ENCODE measurements at regions not wholly inside any gene's neighbourhood (a gene's known extent, or its start where the extent isn't known, plus 50 kb on each side); places are given as distances from the start of the nearest gene placed in this dataset.
"Not testable (repeated sequence)": the region's sequence is repeated elsewhere in the genome, so short reads cannot be mapped to it uniquely, and the experiment has no call there.

GRCh38 chr1:198848206-198848605 is 209.4 kb downstream of the PTPRC start:
- Histone ChIP-seq H3K4me1 (no peaks in the 10 kb centered on the region), H3K27me3 (no peaks in the 10 kb centered on the region), H3K9me3 (peaks cover 0 to 4% (median 0%) of the 10 kb centered on the region in 3 donors), H3K4me3 (no peak overlapping the region), H3K27ac (no peak overlapping the region), H3K36me3 (no peaks in the 10 kb centered on the region)
- WGBS, 2 donors, result 73 to 77% methylated on average over 1 of the region's 1 CpG
- DNase-seq, result no peak
- intact Hi-C loops (cut with DNase I), result no loop called here
- TF ChIP-seq CTCF (IDR thresholded peaks at IDR 0.05), result no peak
- TF ChIP-seq POLR2A (IDR thresholded peaks at IDR 0.05), result no peak

- H3K36me3 ChIP-seq, result no peaks in the 10 kb centered on the region
- TF ChIP-seq POLR2A (IDR thresholded peaks at IDR 0.05), result no peak
- no peak for TF ChIP-seq CTCF (IDR thresholded peaks at IDR 0.05)
- intact Hi-C loops (cut with DNase I), result no loop called here
- no peaks in the 10 kb centered on the region for H3K27me3 ChIP-seq
- WGBS, 2 donors, result 29 to 77% methylated on average over 1 of the region's 1 CpG
- no peak overlapping the region for H3K27ac ChIP-seq
- H3K4me3 ChIP-seq, result no peak overlapping the region
- DNase-seq, result no peak
- no peaks in the 10 kb centered on the region for H3K9me3 ChIP-seq
- H3K4me1 ChIP-seq, result no peaks in the 10 kb centered on the region
Measured at GRCh38 chr1:198848649-198849048, 209.8 kb downstream of the PTPRC start.

GRCh38 chr1:198849093-198849492 is 210.3 kb downstream of the PTPRC start:
- no peaks in the 10 kb centered on the region for H3K9me3 ChIP-seq
- intact Hi-C loops (cut with DNase I), result no loop called here
- no peak for DNase-seq
- H3K4me1 ChIP-seq, result no peaks in the 10 kb centered on the region
- H3K27ac ChIP-seq, result no peak overlapping the region
- H3K27me3 ChIP-seq, result no peaks in the 10 kb centered on the region
- no peak for TF ChIP-seq CTCF (IDR thresholded peaks at IDR 0.05)
- TF ChIP-seq POLR2A (IDR thresholded peaks at IDR 0.05), result no peak
- H3K36me3 ChIP-seq, result no peaks in the 10 kb centered on the region
- no peak overlapping the region for H3K4me3 ChIP-seq
- 84 to 87% methylated on average over 2 of the region's 2 CpGs for WGBS, 2 donors

- Histone ChIP-seq H3K4me1 (no peaks in the 10 kb centered on the region), H3K4me3 (no peak overlapping the region), H3K36me3 (no peaks in the 10 kb centered on the region), H3K9me3 (no peaks in the 10 kb centered on the region), H3K27ac (no peak overlapping the region), H3K27me3 (no peaks in the 10 kb centered on the region)
- TF ChIP-seq CTCF (IDR thresholded peaks at IDR 0.05) (no peak), POLR2A (IDR thresholded peaks at IDR 0.05) (no peak)
- DNase-seq, result no peak
- WGBS, 2 donors, result 24 to 36% methylated on average over 1 of the region's 1 CpG
- intact Hi-C loops (cut with DNase I), result no loop called here
Measured at GRCh38 chr1:198850196-198850595, 211.4 kb downstream of the PTPRC start.

GRCh38 chr1:198850966-198851365 is 212.1 kb downstream of the PTPRC start:
- H3K4me3 ChIP-seq; H3K4me1 ChIP-seq; H3K36me3 ChIP-seq; H3K27ac ChIP-seq; H3K27me3 ChIP-seq; intact Hi-C loops (cut with DNase I); H3K9me3 ChIP-seq; DNase-seq: not testable (repeated sequence)
- 62 to 81% methylated on average over 5 of the region's 5 CpGs for WGBS, 2 donors

- Histone ChIP-seq H3K36me3 (no peaks in the 10 kb centered on the region), H3K4me1 (no peaks in the 10 kb centered on the region), H3K27ac (no peak overlapping the region), H3K4me3 (no peak overlapping the region), H3K27me3 (no peaks in the 10 kb centered on the region), H3K9me3 (no peaks in the 10 kb centered on the region)
- TF ChIP-seq POLR2A (IDR thresholded peaks at IDR 0.05) (no peak), CTCF (IDR thresholded peaks at IDR 0.05) (no peak)
- no peak for DNase-seq
- intact Hi-C loops (cut with DNase I), result no loop called here
- WGBS, 2 donors, result 77 to 78% methylated on average over 2 of the region's 2 CpGs
Measured at GRCh38 chr1:198856601-198857000, 217.8 kb downstream of the PTPRC start.
